ENCODE measurements at regions not wholly inside any gene's neighbourhood (a gene's known extent, or its start where the extent isn't known, plus 50 kb on each side); places are given as distances from the start of the nearest gene placed in this dataset.
"Not testable (repeated sequence)": the region's sequence is repeated elsewhere in the genome, so short reads cannot be mapped to it uniquely, and the experiment has no call there.

GRCh38 chr10:4599471-4599870 is 226.5 kb upstream of the AKR1E2 start:
- no peaks in the 10 kb centered on the region for H3K4me1 ChIP-seq (replicated peaks; ENCODE audit: insufficient read depth)
- no peaks in the 10 kb centered on the region for H3F3A ChIP-seq (ENCODE audit: insufficient read depth, low read depth)
- H3K27ac ChIP-seq, result no peak overlapping the region
- no peak overlapping the region for H3K4me2 ChIP-seq
- H3K9me3 ChIP-seq (ENCODE audit: insufficient read depth, low read depth), result no peaks in the 10 kb centered on the region
- no peaks in the 10 kb centered on the region for H3K79me2 ChIP-seq (ENCODE audit: low read depth)
- BruUV-seq (replicated peaks), result no TSS peak
- no peaks in the 10 kb centered on the region for H4K20me1 ChIP-seq (ENCODE audit: insufficient read depth)
- no peak overlapping the region for H2AFZ ChIP-seq
- H3K9me2 ChIP-seq (ENCODE audit: insufficient read depth), result no peaks in the 10 kb centered on the region
- H3K27me3 ChIP-seq (ENCODE audit: insufficient read depth, low read depth), result no peaks in the 10 kb centered on the region
- POLR2A ChIA-PET (ENCODE audit: unreplicated experiment), result no interaction called here
- no peaks in the 10 kb centered on the region for H3K36me3 ChIP-seq (ENCODE audit: low read depth)
- intact Hi-C loops (cut with micrococcal nuclease; ENCODE audit: unreplicated experiment), result no loop called here
- CTCF ChIA-PET, result no interaction called here
- no peak overlapping the region for H3K4me3 ChIP-seq
- no peak for DNase-seq
- TF ChIP-seq EZH2 (IDR thresholded peaks at IDR 0.05; ENCODE audit: low read depth) (no peak), CTCF (conservative IDR thresholded peaks at IDR 0.05) (no peak)

- H4K20me1 ChIP-seq (ENCODE audit: insufficient read depth); CTCF ChIA-PET; H3K9me3 ChIP-seq (ENCODE audit: insufficient read depth, low read depth); H3F3A ChIP-seq (ENCODE audit: insufficient read depth, low read depth); H3K4me3 ChIP-seq; H3K4me2 ChIP-seq; H2AFZ ChIP-seq; H3K4me1 ChIP-seq (replicated peaks; ENCODE audit: insufficient read depth); H3K36me3 ChIP-seq (ENCODE audit: low read depth); H3K27me3 ChIP-seq (ENCODE audit: insufficient read depth, low read depth); POLR2A ChIA-PET (ENCODE audit: unreplicated experiment); H3K27ac ChIP-seq; intact Hi-C loops (cut with micrococcal nuclease; ENCODE audit: unreplicated experiment); H3K79me2 ChIP-seq (ENCODE audit: low read depth); DNase-seq; BruUV-seq (replicated peaks); H3K9me2 ChIP-seq (ENCODE audit: insufficient read depth): not testable (repeated sequence)
Measured at GRCh38 chr10:4597898-4598297, 228.1 kb upstream of the AKR1E2 start.

- Histone ChIP-seq H3K27me3 (ENCODE audit: insufficient read depth, low read depth) (no peaks in the 10 kb centered on the region), H4K20me1 (ENCODE audit: insufficient read depth) (no peaks in the 10 kb centered on the region), H2AFZ (no peak overlapping the region), H3F3A (ENCODE audit: insufficient read depth, low read depth) (no peaks in the 10 kb centered on the region), H3K9me3 (ENCODE audit: insufficient read depth, low read depth) (no peaks in the 10 kb centered on the region), H3K4me2 (no peak overlapping the region), H3K36me3 (ENCODE audit: low read depth) (no peaks in the 10 kb centered on the region), H3K4me3 (no peak overlapping the region), H3K79me2 (ENCODE audit: low read depth) (no peaks in the 10 kb centered on the region), H3K9me2 (ENCODE audit: insufficient read depth) (no peaks in the 10 kb centered on the region), H3K27ac (no peak overlapping the region), H3K4me1 (replicated peaks; ENCODE audit: insufficient read depth) (no peaks in the 10 kb centered on the region)
- CTCF ChIA-PET, result no interaction called here
- no peak for DNase-seq
- no TSS peak for BruUV-seq (replicated peaks)
- intact Hi-C loops (cut with micrococcal nuclease; ENCODE audit: unreplicated experiment), result no loop called here
- POLR2A ChIA-PET (ENCODE audit: unreplicated experiment), result no interaction called here
- TF ChIP-seq EZH2 (IDR thresholded peaks at IDR 0.05; ENCODE audit: low read depth) (no peak), CTCF (conservative IDR thresholded peaks at IDR 0.05) (no peak)
Measured at GRCh38 chr10:4596951-4597350, 229.1 kb upstream of the AKR1E2 start.

GRCh38 chr10:4595719-4596319 is 230.2 kb upstream of the AKR1E2 start:
- POLR2A ChIA-PET (ENCODE audit: unreplicated experiment), result interaction anchor here (0.7 kb wide), 1 partner anchor 18 kb away, joined by 6 read pairs; no protein-coding TSS in a partner anchor
- no peaks in the 10 kb centered on the region for H3F3A ChIP-seq (ENCODE audit: insufficient read depth, low read depth)
- no peaks in the 10 kb centered on the region for H3K79me2 ChIP-seq (ENCODE audit: low read depth)
- no peak for DNase-seq
- no TSS peak for BruUV-seq (replicated peaks)
- intact Hi-C loops (cut with micrococcal nuclease; ENCODE audit: unreplicated experiment), result no loop called here
- no peak overlapping the region for H2AFZ ChIP-seq
- H3K27me3 ChIP-seq (ENCODE audit: insufficient read depth, low read depth), result no peaks in the 10 kb centered on the region
- no peaks in the 10 kb centered on the region for H3K9me2 ChIP-seq (ENCODE audit: insufficient read depth)
- H3K27ac ChIP-seq, result no peak overlapping the region
- no peaks in the 10 kb centered on the region for H3K9me3 ChIP-seq (ENCODE audit: insufficient read depth, low read depth)
- no peaks in the 10 kb centered on the region for H3K36me3 ChIP-seq (ENCODE audit: low read depth)
- H3K4me3 ChIP-seq, result no peak overlapping the region
- H4K20me1 ChIP-seq (ENCODE audit: insufficient read depth), result no peaks in the 10 kb centered on the region
- TF ChIP-seq CTCF (conservative IDR thresholded peaks at IDR 0.05), result no peak
- TF ChIP-seq EZH2 (IDR thresholded peaks at IDR 0.05; ENCODE audit: low read depth), result no peak
- H3K4me2 ChIP-seq, result no peak overlapping the region
- CTCF ChIA-PET, result no interaction called here
- no peaks in the 10 kb centered on the region for H3K4me1 ChIP-seq (replicated peaks; ENCODE audit: insufficient read depth)
